HepG2 (cell line): ENCODE measurements at regions not wholly inside any gene's neighbourhood (a gene's known extent, or its start where the extent isn't known, plus 50 kb on each side); places are given as distances from the start of the nearest gene placed in this dataset.

ENCODE experiments used
- ATAC-seq: fragments of 200-7000 bp; cut with Tn5 transposase; 3 replicates; pipeline ENCODE4 v1.9.1; 2020; ENCODE audit warnings: mild to moderate bottlenecking, moderate library complexity
- BruUV-seq: library from RNA; stranded (reverse); fragments of 400-500 nt; replicated peaks from 2 replicates; lab custom pipeline; 2021; lab: Mats Ljungman, UMichigan
- CTCF ChIA-PET: fragments of 300-600 bp; formaldehyde crosslinking; extraction: SDS; loops from one replicate; lab custom pipeline; 2021; ENCODE audit warnings: low total read pairs, inconsistent platforms, low intra/inter-chr PET ratio; lab: Yijun Ruan, JAX
- POLR2A ChIA-PET: fragments of 350-600 bp; sonication (Branson Sonifier 250); formaldehyde crosslinking; loops from one replicate; lab custom pipeline; 2020; ENCODE audit warnings: antibody characterized with exemption, inconsistent platforms; lab: Yijun Ruan, JAX
- DNase-seq: peaks from one replicate; pipeline ENCODE4 v3.0.0-alpha.2; 2015; ENCODE audit warnings: low spot score
- FAIRE-seq: peaks from 3 replicates; lab custom pipeline; 2011; peaks lifted over from hg19 to GRCh38; lab: Jason Lieb, UNC
- H2AFZ ChIP-seq: one replicate; pipeline ENCODE4 v1.6.1; 2011; ENCODE audit warnings: low read length, inconsistent platforms
- H3K27ac ChIP-seq: fragments of 300-600 bp; 3 replicates; pipeline ENCODE4 v1.8.0; 2011; ENCODE audit warnings: mixed run types, mild to moderate bottlenecking, mixed read lengths, low read length, inconsistent platforms; ENCODE audit not compliant: insufficient read depth; ENCODE audit errors: extremely low read length
- H3K27me3 ChIP-seq, 2 experiments: fragments of 200-600 bp in 1 of 2; 2 replicates in 1 of 2; 3 replicates in 1 of 2; pipeline versions ENCODE4 v1.6.0 to v1.8.0; 2011; ENCODE audit warnings: low read length in 2 of 2, mild to moderate bottlenecking in 2 of 2, moderate library complexity in 2 of 2, inconsistent platforms in 1 of 2; ENCODE audit not compliant: insufficient read depth in 2 of 2, control insufficient read depth in 1 of 2
- H3K36me3 ChIP-seq, 2 experiments: fragments of 200-600 bp in 1 of 2; replicated peaks in 1 of 2; 2 replicates in 1 of 2; 3 replicates in 1 of 2; pipeline versions ENCODE4 v1.5.1 to v1.8.0; 2011; ENCODE audit warnings: low read length in 2 of 2, inconsistent platforms in 1 of 2; ENCODE audit not compliant: insufficient read depth in 2 of 2, control insufficient read depth in 1 of 2
- H3K4me1 ChIP-seq: 2 replicates; pipeline ENCODE4 v1.5.1; 2012; ENCODE audit warnings: low read length, inconsistent platforms; ENCODE audit not compliant: insufficient read depth
- H3K4me2 ChIP-seq: 2 replicates; pipeline ENCODE4 v1.6.0; 2011; ENCODE audit warnings: low read depth, low read length, inconsistent platforms
- H3K4me3 ChIP-seq, 3 experiments: fragments of 200-600 bp in 1 of 3; sonication (generic), shearing (Covaris generic) in 1 of 3; replicated peaks in 1 of 3; 2 replicates each; pipeline ENCODE4 v1.5.1; 2011 to 2016; ENCODE audit warnings: low read length in 3 of 3, inconsistent platforms in 2 of 3, low read depth in 2 of 3, mild to moderate bottlenecking in 2 of 3, control low read depth in 1 of 3, mixed read lengths in 1 of 3; ENCODE audit not compliant: insufficient read depth in 1 of 3
- H3K79me2 ChIP-seq: one replicate; pipeline ENCODE4 v1.6.1; 2011; ENCODE audit warnings: low read length, inconsistent platforms; ENCODE audit not compliant: insufficient read depth
- H3K9ac ChIP-seq: 2 replicates; pipeline ENCODE4 v1.6.0; 2011; ENCODE audit warnings: mild to moderate bottlenecking, low read depth, low read length, inconsistent platforms; ENCODE audit not compliant: insufficient read depth
- H3K9me3 ChIP-seq: 2 replicates; pipeline ENCODE4 v1.5.1; 2012; ENCODE audit warnings: mild to moderate bottlenecking, low read length
- H4K20me1 ChIP-seq: 2 replicates; pipeline ENCODE4 v1.6.0; 2011; ENCODE audit warnings: inconsistent platforms, mild to moderate bottlenecking, low read length, moderate library complexity; ENCODE audit not compliant: insufficient read depth
- ASH2L ChIP-seq: fragments of 300-600, 200-600 bp; sonication (generic); IDR thresholded peaks from 2 replicates; pipeline ENCODE4 v1.7.0; 2017; ENCODE audit warnings: low read depth, mild to moderate bottlenecking, moderate library complexity, mixed read lengths, low read length; ENCODE audit not compliant: insufficient read length
- FOXC1 ChIP-seq: sonication (generic); formaldehyde crosslinking; IDR thresholded peaks from 2 replicates; pipeline ENCODE4 v1.8.0; 2022; ENCODE audit warnings: mild to moderate bottlenecking, missing genetic modification reagents, borderline replicate concordance
- HES4 ChIP-seq: sonication (generic); formaldehyde crosslinking; IDR thresholded peaks from 2 replicates; pipeline ENCODE4 v1.9.0; 2021; ENCODE audit warnings: mild to moderate bottlenecking, missing genetic modification reagents, borderline replicate concordance
- SALL2 ChIP-seq: sonication (generic); formaldehyde crosslinking; IDR thresholded peaks from 2 replicates; pipeline ENCODE4 v1.8.1; 2023; ENCODE audit warnings: mild to moderate bottlenecking, missing genetic modification reagents, inconsistent platforms
- SMAD1 ChIP-seq: sonication (generic); formaldehyde crosslinking; IDR thresholded peaks from 2 replicates; pipeline ENCODE4 v1.4.0; 2020; ENCODE audit warnings: missing genetic modification reagents, low read depth, mild to moderate bottlenecking, borderline replicate concordance
- TP53 ChIP-seq: sonication (generic); formaldehyde crosslinking; conservative IDR thresholded peaks from 2 replicates; pipeline ENCODE4 v1.4.0; 2020; ENCODE audit warnings: missing genetic modification reagents
- YEATS2 ChIP-seq: sonication (generic); formaldehyde crosslinking; IDR thresholded peaks from 2 replicates; pipeline ENCODE4 v1.4.0; 2020; ENCODE audit warnings: missing genetic modification reagents, borderline replicate concordance
- ZFP36L1 ChIP-seq: sonication (generic); formaldehyde crosslinking; IDR thresholded peaks from 2 replicates; pipeline ENCODE4 v1.8.0; 2022; ENCODE audit warnings: mild to moderate bottlenecking, missing genetic modification reagents, moderate library complexity
- ZNF17 ChIP-seq: sonication (generic); formaldehyde crosslinking; IDR thresholded peaks from 2 replicates; pipeline ENCODE4 v1.5.0; 2020; ENCODE audit warnings: mild to moderate bottlenecking, missing genetic modification reagents
- WGBS: methylation state at CpG from one replicate; pipeline ENCODE4 v1.1.6; 2017; ENCODE audit warnings: low lambda C conversion rate; 5-methylcytosine and 5-hydroxymethylcytosine counted together
- in situ Hi-C: cut with HindIII; loops from 2 replicates; pipeline ENCODE4 v1.10.0; 2017; ENCODE audit warnings: low pct_unique_long_range_greater_than_20kb; ENCODE audit not compliant: extremely low pct_ligation_motif_present
- intact Hi-C: fragments of 100-400 bp; cut with micrococcal nuclease; formaldehyde crosslinking; loops from one replicate; pipeline ENCODE4 v1.10.0; 2022; ENCODE audit not compliant: unreplicated experiment
- TF ChIP-seq, protein P1 (sequence below): conservative IDR thresholded peaks from 2 replicates; pipeline ENCODE4 v1.6.1; 2018; ENCODE audit warnings: missing genetic modification reagents
- TF ChIP-seq, protein P2 (sequence below): sonication (generic); formaldehyde crosslinking; IDR thresholded peaks from 2 replicates; pipeline ENCODE4 v1.4.0; 2020; ENCODE audit warnings: mild to moderate bottlenecking, low read depth, missing genetic modification reagents
- TF ChIP-seq, protein P3 (sequence below): IDR thresholded peaks from 2 replicates; pipeline ENCODE4 v1.6.1; 2016
- TF ChIP-seq, protein P4 (sequence below): sonication (generic); formaldehyde crosslinking; IDR thresholded peaks from 2 replicates; pipeline ENCODE4 v1.5.0; 2020; ENCODE audit warnings: missing genetic modification reagents

DNA sequence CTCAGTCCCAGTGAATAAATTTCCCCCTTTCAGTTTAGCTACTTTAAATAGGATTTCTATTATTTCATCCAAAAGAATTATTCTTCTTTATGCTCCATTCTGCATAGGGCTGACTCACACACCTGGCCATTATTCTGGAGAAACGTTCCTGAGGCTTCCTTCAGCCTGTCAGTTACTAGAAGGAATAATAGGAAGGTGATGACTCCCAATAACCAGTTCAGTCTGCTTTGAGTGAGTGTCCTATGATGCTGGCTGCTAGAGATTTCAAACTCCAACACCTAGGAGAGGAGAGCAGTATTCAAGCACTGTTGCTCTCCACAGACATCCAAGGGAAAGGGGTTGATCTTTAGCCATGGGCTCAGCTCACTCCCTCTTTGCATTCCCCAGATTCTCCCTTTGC lies 117.8 kb downstream of the KCTD12 start:
- TF ChIP-seq FOXC1 (CRISPR knock-in tag) (no peak), TP53 (no peak), HES4 (CRISPR knock-in tag) (no peak), YEATS2 (CRISPR knock-in tag) (no peak), SALL2 (CRISPR knock-in tag) (no peak), ASH2L (no peak), ZFP36L1 (CRISPR knock-in tag) (no peak), SMAD1 (no peak), ZNF17 (no peak)
- TF ChIP-seq, protein P1, sequence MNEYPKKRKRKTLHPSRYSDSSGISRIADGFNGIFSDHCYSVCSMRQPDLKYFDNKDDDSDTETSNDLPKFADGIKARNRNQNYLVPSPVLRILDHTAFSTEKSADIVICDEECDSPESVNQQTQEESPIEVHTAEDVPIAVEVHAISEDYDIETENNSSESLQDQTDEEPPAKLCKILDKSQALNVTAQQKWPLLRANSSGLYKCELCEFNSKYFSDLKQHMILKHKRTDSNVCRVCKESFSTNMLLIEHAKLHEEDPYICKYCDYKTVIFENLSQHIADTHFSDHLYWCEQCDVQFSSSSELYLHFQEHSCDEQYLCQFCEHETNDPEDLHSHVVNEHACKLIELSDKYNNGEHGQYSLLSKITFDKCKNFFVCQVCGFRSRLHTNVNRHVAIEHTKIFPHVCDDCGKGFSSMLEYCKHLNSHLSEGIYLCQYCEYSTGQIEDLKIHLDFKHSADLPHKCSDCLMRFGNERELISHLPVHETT (CRISPR knock-in tag), result no peak
- TF ChIP-seq, protein P2, sequence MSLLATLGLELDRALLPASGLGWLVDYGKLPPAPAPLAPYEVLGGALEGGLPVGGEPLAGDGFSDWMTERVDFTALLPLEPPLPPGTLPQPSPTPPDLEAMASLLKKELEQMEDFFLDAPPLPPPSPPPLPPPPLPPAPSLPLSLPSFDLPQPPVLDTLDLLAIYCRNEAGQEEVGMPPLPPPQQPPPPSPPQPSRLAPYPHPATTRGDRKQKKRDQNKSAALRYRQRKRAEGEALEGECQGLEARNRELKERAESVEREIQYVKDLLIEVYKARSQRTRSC, result no peak
- TF ChIP-seq, protein P3, sequence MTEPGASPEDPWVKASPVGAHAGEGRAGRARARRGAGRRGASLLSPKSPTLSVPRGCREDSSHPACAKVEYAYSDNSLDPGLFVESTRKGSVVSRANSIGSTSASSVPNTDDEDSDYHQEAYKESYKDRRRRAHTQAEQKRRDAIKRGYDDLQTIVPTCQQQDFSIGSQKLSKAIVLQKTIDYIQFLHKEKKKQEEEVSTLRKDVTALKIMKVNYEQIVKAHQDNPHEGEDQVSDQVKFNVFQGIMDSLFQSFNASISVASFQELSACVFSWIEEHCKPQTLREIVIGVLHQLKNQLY (CRISPR knock-in tag), result no peak
- TF ChIP-seq, protein P4, sequence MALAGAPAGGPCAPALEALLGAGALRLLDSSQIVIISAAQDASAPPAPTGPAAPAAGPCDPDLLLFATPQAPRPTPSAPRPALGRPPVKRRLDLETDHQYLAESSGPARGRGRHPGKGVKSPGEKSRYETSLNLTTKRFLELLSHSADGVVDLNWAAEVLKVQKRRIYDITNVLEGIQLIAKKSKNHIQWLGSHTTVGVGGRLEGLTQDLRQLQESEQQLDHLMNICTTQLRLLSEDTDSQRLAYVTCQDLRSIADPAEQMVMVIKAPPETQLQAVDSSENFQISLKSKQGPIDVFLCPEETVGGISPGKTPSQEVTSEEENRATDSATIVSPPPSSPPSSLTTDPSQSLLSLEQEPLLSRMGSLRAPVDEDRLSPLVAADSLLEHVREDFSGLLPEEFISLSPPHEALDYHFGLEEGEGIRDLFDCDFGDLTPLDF (CRISPR knock-in tag), result no peak
- in situ Hi-C loops, result no loop called here
- Histone ChIP-seq H3K9ac (no peak overlapping the region), H3K36me3 (no peaks in the 10 kb centered on the region), H3K4me3 (no peak overlapping the region), H4K20me1 (no peaks in the 10 kb centered on the region), H2AFZ (no peak overlapping the region), H3K4me1 (no peaks in the 10 kb centered on the region), H3K27ac (no peak overlapping the region), H3K79me2 (no peaks in the 10 kb centered on the region), H3K27me3 (no peaks in the 10 kb centered on the region), H3K4me2 (no peak overlapping the region), H3K9me3 (no peaks in the 10 kb centered on the region)
- DNase-seq (no peak), FAIRE-seq (no peak), ATAC-seq (no peak)
- WGBS, result 0% methylated on average over 1 of the region's 1 CpG
- intact Hi-C loops, result no loop called here
- BruUV-seq, result no TSS peak
- ChIA-PET POLR2A (no interaction called here), CTCF (no interaction called here)
